Mesenchymal stem cell (in vitro differentiated cells and primary cell): ENCODE measurements at regions not wholly inside any gene's neighbourhood (a gene's known extent, or its start where the extent isn't known, plus 50 kb on each side); places are given as distances from the start of the nearest gene placed in this dataset.

Experiments
- DNase-seq: peaks from one replicate; pipeline ENCODE4 v3.0.0-alpha.2; 2013
- H2AFZ ChIP-seq: one replicate; pipeline ENCODE4 v1.6.1; 2013; ENCODE audit warnings: low read depth, mild to moderate bottlenecking, control low read depth, inconsistent platforms, low read length, moderate library complexity
- H2AK5ac ChIP-seq: 2 replicates; pipeline ENCODE4 v1.6.1; 2013; ENCODE audit warnings: low read length, moderate library complexity, mild to moderate bottlenecking, inconsistent platforms; ENCODE audit not compliant: severe bottlenecking
- H2BK120ac ChIP-seq: one replicate; pipeline ENCODE4 v1.6.1; 2013; ENCODE audit warnings: low read depth, mild to moderate bottlenecking, inconsistent platforms, low read length, moderate library complexity
- H2BK12ac ChIP-seq, 2 experiments: one replicate each; pipeline ENCODE4 v1.6.1; 2013; ENCODE audit warnings: inconsistent platforms in 2 of 2, low read length in 2 of 2, mild to moderate bottlenecking in 2 of 2, moderate library complexity in 2 of 2, control low read depth in 1 of 2
- H2BK15ac ChIP-seq: one replicate; pipeline ENCODE4 v1.6.1; 2013; ENCODE audit warnings: mild to moderate bottlenecking, low read depth, inconsistent platforms; ENCODE audit not compliant: poor library complexity, severe bottlenecking
- H2BK5ac ChIP-seq: 2 replicates; pipeline ENCODE4 v1.6.1; 2013; ENCODE audit warnings: low read depth, mild to moderate bottlenecking, low read length, control low read depth, inconsistent platforms; ENCODE audit not compliant: poor library complexity, severe bottlenecking
- H3K14ac ChIP-seq, 2 experiments: one replicate each; pipeline ENCODE4 v1.6.1; 2013; ENCODE audit warnings: inconsistent platforms in 2 of 2, low read length in 2 of 2, control low read depth in 1 of 2, mild to moderate bottlenecking in 1 of 2, moderate library complexity in 1 of 2
- H3K18ac ChIP-seq, 2 experiments: one replicate each; pipeline ENCODE4 v1.6.1; 2013; ENCODE audit warnings: inconsistent platforms in 2 of 2, low read length in 2 of 2, control low read depth in 1 of 2, low read depth in 1 of 2, mild to moderate bottlenecking in 1 of 2
- H3K23ac ChIP-seq, 2 experiments: one replicate each; pipeline ENCODE4 v1.6.1; 2013; ENCODE audit warnings: inconsistent platforms in 2 of 2, low read length in 2 of 2, mild to moderate bottlenecking in 2 of 2, moderate library complexity in 2 of 2, control low read depth in 1 of 2
- H3K27ac ChIP-seq: 2 replicates; pipeline ENCODE4 v1.5.1; 2013; ENCODE audit warnings: mild to moderate bottlenecking, moderate library complexity, low read length, control low read depth, inconsistent platforms; ENCODE audit not compliant: poor library complexity, severe bottlenecking
- H3K27me3 ChIP-seq, 2 experiments: 2 replicates each; pipeline versions ENCODE4 v1.6.1 to v1.7.0; 2013; ENCODE audit warnings: low read length in 2 of 2, mild to moderate bottlenecking in 2 of 2, moderate library complexity in 2 of 2, control low read depth in 1 of 2, inconsistent platforms in 1 of 2; ENCODE audit not compliant: control insufficient read depth in 1 of 2, insufficient read depth in 1 of 2
- H3K36me3 ChIP-seq, 2 experiments: 2 replicates each; pipeline versions ENCODE4 v1.6.1 to v1.7.0; 2013; ENCODE audit warnings: low read length in 2 of 2, control low read depth in 1 of 2, inconsistent platforms in 1 of 2, low read depth in 1 of 2, mild to moderate bottlenecking in 1 of 2; ENCODE audit not compliant: insufficient read depth in 2 of 2, control insufficient read depth in 1 of 2
- H3K4ac ChIP-seq, 2 experiments: one replicate each; pipeline ENCODE4 v1.6.1; 2013; ENCODE audit warnings: inconsistent platforms in 2 of 2, low read length in 2 of 2, mild to moderate bottlenecking in 2 of 2, moderate library complexity in 2 of 2, control low read depth in 1 of 2, low read depth in 1 of 2
- H3K4me1 ChIP-seq: 2 replicates; pipeline ENCODE4 v1.6.1; 2013; ENCODE audit warnings: low read depth, low read length, control low read depth; ENCODE audit not compliant: control insufficient read depth, insufficient read depth
- H3K4me2 ChIP-seq: 2 replicates; pipeline ENCODE4 v1.6.1; 2013; ENCODE audit warnings: low read length, mild to moderate bottlenecking, inconsistent platforms; ENCODE audit not compliant: poor library complexity, severe bottlenecking
- H3K4me3 ChIP-seq, 2 experiments: 2 replicates each; pipeline versions ENCODE4 v1.5.1 to v1.7.0; 2013; ENCODE audit warnings: low read length in 2 of 2, mild to moderate bottlenecking in 2 of 2, control low read depth in 1 of 2, low read depth in 1 of 2; ENCODE audit not compliant: insufficient read depth in 1 of 2
- H3K79me1 ChIP-seq: replicated peaks from 2 replicates; pipeline ENCODE4 v1.6.1; 2013; ENCODE audit warnings: mild to moderate bottlenecking, control low read depth, low read length, inconsistent platforms; ENCODE audit not compliant: poor library complexity, severe bottlenecking
- H3K9ac ChIP-seq: 2 replicates; pipeline ENCODE4 v1.7.0; 2013; ENCODE audit warnings: mild to moderate bottlenecking, low read length, moderate library complexity
- H3K9me3 ChIP-seq: 2 replicates; pipeline ENCODE4 v1.7.0; 2013; ENCODE audit warnings: mild to moderate bottlenecking, low read length; ENCODE audit not compliant: control insufficient read depth
- H4K8ac ChIP-seq: one replicate; pipeline ENCODE4 v1.6.1; 2013; ENCODE audit warnings: inconsistent platforms, mild to moderate bottlenecking, low read length, moderate library complexity
- H4K91ac ChIP-seq: one replicate; pipeline ENCODE4 v1.6.1; 2013; ENCODE audit warnings: mild to moderate bottlenecking, low read length, inconsistent platforms
- WGBS: methylation state at CpG from one replicate; pipeline ENCODE4 v1.1.7; 2013; ENCODE audit warnings: mixed read lengths; 5-methylcytosine and 5-hydroxymethylcytosine counted together

- H3K4ac ChIP-seq, result no peak overlapping the region
- no peak overlapping the region for H3K14ac ChIP-seq
- H2BK15ac ChIP-seq, result no peak overlapping the region
- H3K4me3 ChIP-seq, result no peak overlapping the region
- H2AK5ac ChIP-seq, result no peak overlapping the region
- whole genome bisulfite sequencing, result 90% methylated on average over 2 of the region's 2 CpGs
- no peak overlapping the region for H4K91ac ChIP-seq
- no peak overlapping the region for H3K4me2 ChIP-seq
- H3K18ac ChIP-seq, result no peak overlapping the region
- H3K36me3 ChIP-seq, result no peaks in the 10 kb centered on the region
- H4K8ac ChIP-seq, result no peak overlapping the region
- H2BK120ac ChIP-seq, result no peak overlapping the region
- no peaks in the 10 kb centered on the region for H3K79me1 ChIP-seq
- H3K9me3 ChIP-seq, result peaks cover 4% of the 10 kb centered on the region
- H3K23ac ChIP-seq, result no peak overlapping the region
- H3K27ac ChIP-seq, result no peak overlapping the region
- H3K9ac ChIP-seq, result no peak overlapping the region
- DNase-seq, result no peak
- no peak overlapping the region for H2BK5ac ChIP-seq
- no peak overlapping the region for H2AFZ ChIP-seq
- H3K27me3 ChIP-seq, result no peaks in the 10 kb centered on the region
- H3K4me1 ChIP-seq, result peaks cover under 1% of the 10 kb centered on the region
- no peak overlapping the region for H2BK12ac ChIP-seq
These were observed 398.7 kb upstream of the PDZRN3 start for GRCh38 chr3:74023395-74023794.

- Histone ChIP-seq H2BK12ac (no peak overlapping the region), H4K8ac (no peak overlapping the region), H3K27me3 (no peaks in the 10 kb centered on the region), H3K23ac (no peak overlapping the region), H3K9me3 (no peaks in the 10 kb centered on the region), H3K27ac (no peak overlapping the region), H3K4me1 (no peaks in the 10 kb centered on the region), H3K18ac (no peak overlapping the region), H3K4me3 (no peak overlapping the region), H3K14ac (no peak overlapping the region), H2AK5ac (no peak overlapping the region), H3K9ac (no peak overlapping the region), H3K4ac (no peak overlapping the region), H2BK5ac (no peak overlapping the region), H4K91ac (no peak overlapping the region), H2BK15ac (no peak overlapping the region), H2AFZ (no peak overlapping the region), H3K79me1 (no peaks in the 10 kb centered on the region), H2BK120ac (no peak overlapping the region), H3K36me3 (no peaks in the 10 kb centered on the region), H3K4me2 (no peak overlapping the region)
- WGBS, result 89% methylated on average over 2 of the region's 2 CpGs
- no peak for DNase-seq
These were observed 396.7 kb upstream of the PDZRN3 start for GRCh38 chr3:74021449-74021848.

GRCh38 chr3:74009961-74010844 lies 385.5 kb upstream of the PDZRN3 start:
- Histone ChIP-seq H3K4me2 (no peak overlapping the region), H3K4me1 (no peaks in the 10 kb centered on the region), H2BK12ac (no peak overlapping the region), H4K8ac (no peak overlapping the region), H2AFZ (no peak overlapping the region), H2AK5ac (no peak overlapping the region), H3K27me3 (no peaks in the 10 kb centered on the region), H3K79me1 (no peaks in the 10 kb centered on the region), H3K14ac (no peak overlapping the region), H3K9me3 (no peaks in the 10 kb centered on the region), H4K91ac (no peak overlapping the region), H3K27ac (no peak overlapping the region), H3K36me3 (no peaks in the 10 kb centered on the region), H2BK15ac (no peak overlapping the region), H3K9ac (no peak overlapping the region), H3K18ac (no peak overlapping the region), H3K4me3 (no peak overlapping the region), H3K4ac (no peak overlapping the region), H2BK5ac (no peak overlapping the region), H3K23ac (no peak overlapping the region), H2BK120ac (no peak overlapping the region)
- no peak for DNase-seq
- WGBS, result 64% methylated on average over 4 of the region's 4 CpGs

GRCh38 chr3:74004386-74004785 lies 379.6 kb upstream of the PDZRN3 start:
- no peaks in the 10 kb centered on the region for H3K4me1 ChIP-seq
- H2AK5ac ChIP-seq, result no peak overlapping the region
- 85% methylated on average over 3 of the region's 3 CpGs for WGBS
- no peak for DNase-seq
- no peaks in the 10 kb centered on the region for H3K27me3 ChIP-seq
- H3K23ac ChIP-seq, result no peak overlapping the region
- H2BK120ac ChIP-seq, result no peak overlapping the region
- no peak overlapping the region for H3K18ac ChIP-seq
- no peak overlapping the region for H2BK5ac ChIP-seq
- H3K4me2 ChIP-seq, result no peak overlapping the region
- H4K8ac ChIP-seq, result no peak overlapping the region
- no peak overlapping the region for H3K9ac ChIP-seq
- no peak overlapping the region for H3K27ac ChIP-seq
- H2BK15ac ChIP-seq, result no peak overlapping the region
- H2BK12ac ChIP-seq, result no peak overlapping the region
- no peaks in the 10 kb centered on the region for H3K79me1 ChIP-seq
- no peak overlapping the region for H3K4ac ChIP-seq
- H3K36me3 ChIP-seq, result no peaks in the 10 kb centered on the region
- no peak overlapping the region for H2AFZ ChIP-seq
- H3K4me3 ChIP-seq, result no peak overlapping the region
- H4K91ac ChIP-seq, result no peak overlapping the region
- no peak overlapping the region for H3K14ac ChIP-seq
- H3K9me3 ChIP-seq, result no peaks in the 10 kb centered on the region
